Astrocyte (in vitro differentiated cells and primary cell): ENCODE measurements at regions not wholly inside any gene's neighbourhood (a gene's known extent, or its start where the extent isn't known, plus 50 kb on each side); places are given as distances from the start of the nearest gene placed in this dataset.

Source experiments
- DNase-seq: peaks from one replicate; pipeline ENCODE4 v3.0.0-alpha.2; 2010; ENCODE audit warnings: low read depth
- FAIRE-seq: peaks from 2 replicates; lab custom pipeline; 2011; peaks lifted over from hg19 to GRCh38; lab: Jason Lieb, UNC
- H2AFZ ChIP-seq: 2 replicates; pipeline ENCODE4 v1.6.0; 2012; ENCODE audit warnings: low read depth, low read length, inconsistent platforms
- H3K27ac ChIP-seq: 2 replicates; pipeline ENCODE4 v1.5.1; 2011; ENCODE audit warnings: low read depth, low read length, inconsistent platforms
- H3K27me3 ChIP-seq: 2 replicates; pipeline ENCODE4 v1.6.0; 2011; ENCODE audit warnings: low read length, inconsistent platforms; ENCODE audit not compliant: insufficient read depth
- H3K36me3 ChIP-seq: 2 replicates; pipeline ENCODE4 v1.5.1; 2011; ENCODE audit warnings: low read length, inconsistent platforms; ENCODE audit not compliant: insufficient read depth
- H3K4me1 ChIP-seq: 2 replicates; pipeline ENCODE4 v1.5.1; 2011; ENCODE audit warnings: low read length, inconsistent platforms; ENCODE audit not compliant: insufficient read depth
- H3K4me2 ChIP-seq: 2 replicates; pipeline ENCODE4 v1.6.0; 2012; ENCODE audit warnings: low read length, inconsistent platforms
- H3K4me3 ChIP-seq: 2 replicates; pipeline ENCODE4 v1.5.1; 2011; ENCODE audit warnings: low read depth, mild to moderate bottlenecking, low read length, inconsistent platforms; ENCODE audit not compliant: insufficient read depth
- H3K79me2 ChIP-seq: 2 replicates; pipeline ENCODE4 v1.6.0; 2012; ENCODE audit warnings: mild to moderate bottlenecking, low read length, inconsistent platforms; ENCODE audit not compliant: insufficient read depth
- H3K9ac ChIP-seq: 2 replicates; pipeline ENCODE4 v1.6.0; 2012; ENCODE audit warnings: mild to moderate bottlenecking, low read length, inconsistent platforms
- H3K9me3 ChIP-seq: 2 replicates; pipeline ENCODE4 v1.5.1; 2012; ENCODE audit warnings: low read depth, mild to moderate bottlenecking, low read length, inconsistent platforms; ENCODE audit not compliant: insufficient read depth
- H4K20me1 ChIP-seq: 2 replicates; pipeline ENCODE4 v1.6.0; 2012; ENCODE audit warnings: low read length, inconsistent platforms; ENCODE audit not compliant: insufficient read depth
- H3K27ac Mint-ChIP-seq: one replicate; pipeline ENCODE4 v1.8.0; 2021; ENCODE audit warnings: mild to moderate bottlenecking, mixed read lengths; ENCODE audit not compliant: unreplicated experiment
- H3K27me3 Mint-ChIP-seq: one replicate; pipeline ENCODE4 v1.8.0; 2021; ENCODE audit warnings: low read depth, mixed read lengths; ENCODE audit not compliant: unreplicated experiment
- H3K36me3 Mint-ChIP-seq: one replicate; pipeline ENCODE4 v1.8.0; 2021; ENCODE audit warnings: low read depth, mixed read lengths; ENCODE audit not compliant: unreplicated experiment
- H3K4me1 Mint-ChIP-seq: one replicate; pipeline ENCODE4 v1.8.0; 2021; ENCODE audit warnings: low read depth, mixed read lengths; ENCODE audit not compliant: unreplicated experiment
- H3K4me3 Mint-ChIP-seq: one replicate; pipeline ENCODE4 v1.8.0; 2021; ENCODE audit warnings: mild to moderate bottlenecking, moderate library complexity, mixed read lengths; ENCODE audit not compliant: unreplicated experiment
- H3K9me3 Mint-ChIP-seq: one replicate; pipeline ENCODE4 v1.8.0; 2021; ENCODE audit warnings: mild to moderate bottlenecking, mixed read lengths; ENCODE audit not compliant: unreplicated experiment
- EZH2 ChIP-seq: IDR thresholded peaks from 2 replicates; pipeline ENCODE4 v1.6.1; 2012; ENCODE audit warnings: mild to moderate bottlenecking, low read length, inconsistent platforms; ENCODE audit not compliant: insufficient read depth
- TF ChIP-seq, protein P1 (sequence below): IDR thresholded peaks from 2 replicates; pipeline ENCODE4 v1.5.1; 2011; ENCODE audit warnings: low read depth, mild to moderate bottlenecking, inconsistent platforms, low read length, moderate library complexity; ENCODE audit not compliant: insufficient read depth

DNA sequence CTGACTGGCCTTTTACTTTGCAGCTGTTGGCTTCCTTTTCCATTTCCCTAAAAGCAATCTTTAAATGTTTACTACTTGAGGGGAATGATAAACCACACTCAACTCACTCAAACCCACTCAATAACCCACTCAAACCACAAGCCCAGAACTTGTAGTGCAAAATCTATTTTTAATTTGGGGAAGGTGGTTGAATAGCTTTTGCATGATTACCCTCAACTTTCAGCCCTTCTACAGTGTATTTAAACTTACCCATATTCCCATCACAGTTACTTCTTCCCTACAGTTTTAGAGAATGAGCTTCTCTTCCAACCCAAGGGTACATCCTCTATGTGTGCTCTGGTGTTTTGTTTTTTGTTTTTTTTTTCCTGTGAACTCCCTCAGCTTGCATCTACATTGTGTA is 636.1 kb downstream of the TDRD15 start:
- H3K4me1 ChIP-seq, result no peaks in the 10 kb centered on the region
- H4K20me1 ChIP-seq, result no peaks in the 10 kb centered on the region
- H3K27ac ChIP-seq, result no peak overlapping the region
- no peak overlapping the region for H3K9ac ChIP-seq
- H3K4me1 Mint-ChIP-seq, result no peaks in the 10 kb centered on the region
- H3K36me3 Mint-ChIP-seq, result no peaks in the 10 kb centered on the region
- H3K36me3 ChIP-seq, result no peaks in the 10 kb centered on the region
- H3K79me2 ChIP-seq, result no peaks in the 10 kb centered on the region
- H2AFZ ChIP-seq, result no peak overlapping the region
- H3K27ac Mint-ChIP-seq, result no peak overlapping the region
- FAIRE-seq (no peak), DNase-seq (no peak)
- H3K9me3 Mint-ChIP-seq, result no peaks in the 10 kb centered on the region
- TF ChIP-seq, protein P1, sequence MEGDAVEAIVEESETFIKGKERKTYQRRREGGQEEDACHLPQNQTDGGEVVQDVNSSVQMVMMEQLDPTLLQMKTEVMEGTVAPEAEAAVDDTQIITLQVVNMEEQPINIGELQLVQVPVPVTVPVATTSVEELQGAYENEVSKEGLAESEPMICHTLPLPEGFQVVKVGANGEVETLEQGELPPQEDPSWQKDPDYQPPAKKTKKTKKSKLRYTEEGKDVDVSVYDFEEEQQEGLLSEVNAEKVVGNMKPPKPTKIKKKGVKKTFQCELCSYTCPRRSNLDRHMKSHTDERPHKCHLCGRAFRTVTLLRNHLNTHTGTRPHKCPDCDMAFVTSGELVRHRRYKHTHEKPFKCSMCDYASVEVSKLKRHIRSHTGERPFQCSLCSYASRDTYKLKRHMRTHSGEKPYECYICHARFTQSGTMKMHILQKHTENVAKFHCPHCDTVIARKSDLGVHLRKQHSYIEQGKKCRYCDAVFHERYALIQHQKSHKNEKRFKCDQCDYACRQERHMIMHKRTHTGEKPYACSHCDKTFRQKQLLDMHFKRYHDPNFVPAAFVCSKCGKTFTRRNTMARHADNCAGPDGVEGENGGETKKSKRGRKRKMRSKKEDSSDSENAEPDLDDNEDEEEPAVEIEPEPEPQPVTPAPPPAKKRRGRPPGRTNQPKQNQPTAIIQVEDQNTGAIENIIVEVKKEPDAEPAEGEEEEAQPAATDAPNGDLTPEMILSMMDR, result no peak
- no peak for TF ChIP-seq EZH2
- no peak overlapping the region for H3K4me3 ChIP-seq
- no peaks in the 10 kb centered on the region for H3K27me3 ChIP-seq
- no peaks in the 10 kb centered on the region for H3K9me3 ChIP-seq
- H3K4me2 ChIP-seq, result no peak overlapping the region
- no peak overlapping the region for H3K4me3 Mint-ChIP-seq
- peaks cover 4% of the 10 kb centered on the region for H3K27me3 Mint-ChIP-seq

DNA sequence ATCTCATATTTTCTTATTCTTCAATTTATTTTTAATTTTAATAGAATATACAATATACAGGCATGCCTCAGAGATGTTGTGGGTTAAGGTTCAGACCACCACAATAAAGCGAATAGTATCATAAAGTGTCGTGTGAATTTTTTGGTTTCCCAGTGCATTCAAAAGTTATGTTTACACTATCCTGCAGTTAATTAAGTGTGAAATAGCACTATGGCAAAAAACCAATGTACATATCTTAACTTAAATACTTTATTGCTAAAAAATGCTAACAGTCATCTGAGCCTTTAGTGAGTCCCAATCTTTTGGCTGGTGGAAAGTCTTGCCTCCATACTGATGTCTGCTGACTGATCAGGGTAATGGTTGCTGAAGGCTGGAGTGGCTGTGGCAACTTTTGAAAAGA is 637.6 kb downstream of the TDRD15 start:
- H3K27ac Mint-ChIP-seq, result no peak overlapping the region
- H3K4me1 Mint-ChIP-seq, result no peaks in the 10 kb centered on the region
- H3K9ac ChIP-seq, result no peak overlapping the region
- H3K36me3 Mint-ChIP-seq, result no peaks in the 10 kb centered on the region
- H3K27ac ChIP-seq, result no peak overlapping the region
- H3K36me3 ChIP-seq, result no peaks in the 10 kb centered on the region
- H4K20me1 ChIP-seq, result no peaks in the 10 kb centered on the region
- no peaks in the 10 kb centered on the region for H3K79me2 ChIP-seq
- no peak overlapping the region for H3K4me2 ChIP-seq
- no peaks in the 10 kb centered on the region for H3K9me3 Mint-ChIP-seq
- no peak for DNase-seq
- no peak overlapping the region for H2AFZ ChIP-seq
- H3K27me3 ChIP-seq, result no peaks in the 10 kb centered on the region
- H3K9me3 ChIP-seq, result no peaks in the 10 kb centered on the region
- no peaks in the 10 kb centered on the region for H3K4me1 ChIP-seq
- no peak for FAIRE-seq
- H3K4me3 Mint-ChIP-seq, result no peak overlapping the region
- H3K4me3 ChIP-seq, result no peak overlapping the region
- peaks cover 4% of the 10 kb centered on the region for H3K27me3 Mint-ChIP-seq
- TF ChIP-seq EZH2, result no peak
- TF ChIP-seq, protein P1, result no peak

DNA sequence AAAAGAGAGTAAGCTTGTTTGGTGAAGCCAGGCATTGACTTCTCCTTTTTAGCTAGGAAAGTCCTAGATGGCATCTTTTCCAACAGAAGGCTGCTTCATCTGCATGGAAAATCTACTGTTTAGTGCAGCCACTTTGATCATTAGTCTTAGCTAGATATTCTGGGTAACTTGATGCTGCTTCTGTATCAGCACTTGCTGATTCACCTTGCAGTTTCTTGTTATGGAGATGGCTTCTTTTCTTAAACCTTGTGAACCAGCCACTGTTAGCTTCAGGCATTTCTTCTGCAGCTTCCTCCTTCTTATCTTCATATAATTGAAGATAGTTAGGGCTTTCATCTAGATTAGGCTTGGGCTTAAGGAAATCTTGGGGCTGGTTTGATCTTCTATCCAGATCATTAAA is 639.7 kb downstream of the TDRD15 start:
- Histone ChIP-seq H3K27me3 (no peaks in the 10 kb centered on the region), H2AFZ (no peak overlapping the region), H3K27ac (no peak overlapping the region), H4K20me1 (no peaks in the 10 kb centered on the region), H3K79me2 (no peaks in the 10 kb centered on the region), H3K36me3 (no peaks in the 10 kb centered on the region), H3K4me1 (no peaks in the 10 kb centered on the region), H3K9me3 (no peaks in the 10 kb centered on the region), H3K4me2 (no peak overlapping the region), H3K4me3 (no peak overlapping the region), H3K9ac (no peak overlapping the region)
- H3K36me3 Mint-ChIP-seq, result no peaks in the 10 kb centered on the region
- no peaks in the 10 kb centered on the region for H3K9me3 Mint-ChIP-seq
- no peak overlapping the region for H3K4me3 Mint-ChIP-seq
- H3K27ac Mint-ChIP-seq, result no peak overlapping the region
- no peak for DNase-seq
- FAIRE-seq, result no peak
- no peak for TF ChIP-seq EZH2
- TF ChIP-seq, protein P1, result no peak
- H3K4me1 Mint-ChIP-seq, result no peaks in the 10 kb centered on the region
- peaks cover 7% of the 10 kb centered on the region for H3K27me3 Mint-ChIP-seq
